ENCODE measurements at regions not wholly inside any gene's neighbourhood (a gene's known extent, or its start where the extent isn't known, plus 50 kb on each side); places are given as distances from the start of the nearest gene placed in this dataset.

- H3K27ac ChIP-seq (ENCODE audit: low read depth, low read length, poor library complexity, severe bottlenecking): no peak overlapping the region
- H3K4me3 ChIP-seq (ENCODE audit: low read depth, low read length, poor library complexity, severe bottlenecking): no peak overlapping the region
- no peaks in the 10 kb centered on the region for H3K36me3 ChIP-seq (ENCODE audit: insufficient read depth, low read length, poor library complexity, severe bottlenecking)
- intact Hi-C loops (cut with micrococcal nuclease; ENCODE audit: unreplicated experiment): no loop called here
- DNase-seq (ENCODE audit: low spot score): no peak
- POLR2A ChIA-PET (ENCODE audit: low non-redundant PET): no interaction called here
- CTCF ChIA-PET: no interaction called here
- no peaks in the 10 kb centered on the region for H3K9me3 ChIP-seq (ENCODE audit: low read depth, low read length, poor library complexity, severe bottlenecking)
- peaks cover 5% of the 10 kb centered on the region for H3K27me3 ChIP-seq (replicated peaks; ENCODE audit: insufficient read depth, low read depth, low read length, poor library complexity)
- H3K4me1 ChIP-seq (ENCODE audit: insufficient read depth, low read length, poor library complexity, severe bottlenecking): no peaks in the 10 kb centered on the region
- TF ChIP-seq EZH2 (IDR thresholded peaks at IDR 0.05; ENCODE audit: borderline replicate concordance, low read depth, low read length, poor library complexity, severe bottlenecking) (no peak), CTCF (conservative IDR thresholded peaks at IDR 0.05; ENCODE audit: low read depth, low read length) (no peak)
- BruUV-seq (replicated peaks): no TSS peak
Measured at GRCh38 chr10:113441220-113441619, 111.6 kb upstream of the HABP2 start.

- no peak for TF ChIP-seq EZH2 (IDR thresholded peaks at IDR 0.05; ENCODE audit: borderline replicate concordance, low read depth, low read length, poor library complexity, severe bottlenecking)
- no peaks in the 10 kb centered on the region for H3K4me1 ChIP-seq (ENCODE audit: insufficient read depth, low read length, poor library complexity, severe bottlenecking)
- H3K9me3 ChIP-seq (ENCODE audit: low read depth, low read length, poor library complexity, severe bottlenecking): no peaks in the 10 kb centered on the region
- H3K4me3 ChIP-seq (ENCODE audit: low read depth, low read length, poor library complexity, severe bottlenecking): no peak overlapping the region
- ChIA-PET CTCF (no interaction called here), POLR2A (ENCODE audit: low non-redundant PET) (no interaction called here)
- intact Hi-C loops (cut with micrococcal nuclease; ENCODE audit: unreplicated experiment): no loop called here
- H3K36me3 ChIP-seq (ENCODE audit: insufficient read depth, low read length, poor library complexity, severe bottlenecking): no peaks in the 10 kb centered on the region
- no TSS peak for BruUV-seq (replicated peaks)
- DNase-seq (ENCODE audit: low spot score): no peak
- no peak overlapping the region for H3K27ac ChIP-seq (ENCODE audit: low read depth, low read length, poor library complexity, severe bottlenecking)
- H3K27me3 ChIP-seq (replicated peaks; ENCODE audit: insufficient read depth, low read depth, low read length, poor library complexity): peaks cover 3% of the 10 kb centered on the region
Measured at GRCh38 chr10:113441686-113442270, 111.1 kb upstream of the HABP2 start.

- ChIA-PET CTCF (no interaction called here), POLR2A (ENCODE audit: low non-redundant PET) (no interaction called here)
- no peak overlapping the region for H3K27ac ChIP-seq (ENCODE audit: low read depth, low read length, poor library complexity, severe bottlenecking)
- no TSS peak for BruUV-seq (replicated peaks)
- peaks cover 7% of the 10 kb centered on the region for H3K27me3 ChIP-seq (replicated peaks; ENCODE audit: insufficient read depth, low read depth, low read length, poor library complexity)
- TF ChIP-seq CTCF (conservative IDR thresholded peaks at IDR 0.05; ENCODE audit: low read depth, low read length): no peak
- TF ChIP-seq EZH2 (IDR thresholded peaks at IDR 0.05; ENCODE audit: borderline replicate concordance, low read depth, low read length, poor library complexity, severe bottlenecking): no peak
- no peaks in the 10 kb centered on the region for H3K4me1 ChIP-seq (ENCODE audit: insufficient read depth, low read length, poor library complexity, severe bottlenecking)
- no peak for DNase-seq (ENCODE audit: low spot score)
- intact Hi-C loops (cut with micrococcal nuclease; ENCODE audit: unreplicated experiment): no loop called here
- no peak overlapping the region for H3K4me3 ChIP-seq (ENCODE audit: low read depth, low read length, poor library complexity, severe bottlenecking)
- no peaks in the 10 kb centered on the region for H3K36me3 ChIP-seq (ENCODE audit: insufficient read depth, low read length, poor library complexity, severe bottlenecking)
- H3K9me3 ChIP-seq (ENCODE audit: low read depth, low read length, poor library complexity, severe bottlenecking): no peaks in the 10 kb centered on the region
Measured at GRCh38 chr10:113442336-113442735, 110.5 kb upstream of the HABP2 start.
